ENCODE measurements at regions not wholly inside any gene's neighbourhood (a gene's known extent, or its start where the extent isn't known, plus 50 kb on each side); places are given as distances from the start of the nearest gene placed in this dataset.

DNA sequence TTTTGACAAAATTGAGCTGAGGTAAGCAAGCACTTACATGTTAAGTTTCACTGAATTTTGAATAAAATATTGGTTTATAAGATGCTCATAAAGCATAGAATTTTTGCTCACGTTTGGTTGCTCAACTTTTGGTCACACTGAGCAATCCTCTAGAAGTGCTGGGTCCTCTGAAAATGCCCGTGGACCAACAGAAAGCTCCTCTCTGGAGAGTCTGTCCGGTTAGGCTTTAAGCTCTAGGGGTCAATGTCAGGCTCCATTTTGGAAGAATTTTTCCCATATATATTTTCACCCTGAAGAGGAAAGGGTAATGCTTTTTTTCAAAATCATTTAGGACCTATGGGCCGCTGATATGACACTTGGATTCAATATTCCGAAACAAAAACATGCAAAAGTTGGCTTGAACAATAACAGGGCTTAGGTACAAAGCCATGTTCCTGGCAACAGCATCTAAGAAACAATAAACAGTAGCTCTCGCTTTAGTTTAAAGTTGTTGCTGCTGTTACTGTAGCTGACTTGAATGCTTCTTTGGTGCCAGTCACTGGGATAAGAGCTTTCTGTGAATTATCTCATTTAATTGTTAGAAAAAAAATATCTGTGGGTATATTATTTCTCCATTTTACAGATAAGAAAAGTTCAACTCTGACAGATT is 131.7 kb upstream of the ESRRG start:
- TF ChIP-seq, protein P1, sequence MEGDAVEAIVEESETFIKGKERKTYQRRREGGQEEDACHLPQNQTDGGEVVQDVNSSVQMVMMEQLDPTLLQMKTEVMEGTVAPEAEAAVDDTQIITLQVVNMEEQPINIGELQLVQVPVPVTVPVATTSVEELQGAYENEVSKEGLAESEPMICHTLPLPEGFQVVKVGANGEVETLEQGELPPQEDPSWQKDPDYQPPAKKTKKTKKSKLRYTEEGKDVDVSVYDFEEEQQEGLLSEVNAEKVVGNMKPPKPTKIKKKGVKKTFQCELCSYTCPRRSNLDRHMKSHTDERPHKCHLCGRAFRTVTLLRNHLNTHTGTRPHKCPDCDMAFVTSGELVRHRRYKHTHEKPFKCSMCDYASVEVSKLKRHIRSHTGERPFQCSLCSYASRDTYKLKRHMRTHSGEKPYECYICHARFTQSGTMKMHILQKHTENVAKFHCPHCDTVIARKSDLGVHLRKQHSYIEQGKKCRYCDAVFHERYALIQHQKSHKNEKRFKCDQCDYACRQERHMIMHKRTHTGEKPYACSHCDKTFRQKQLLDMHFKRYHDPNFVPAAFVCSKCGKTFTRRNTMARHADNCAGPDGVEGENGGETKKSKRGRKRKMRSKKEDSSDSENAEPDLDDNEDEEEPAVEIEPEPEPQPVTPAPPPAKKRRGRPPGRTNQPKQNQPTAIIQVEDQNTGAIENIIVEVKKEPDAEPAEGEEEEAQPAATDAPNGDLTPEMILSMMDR (IDR thresholded peaks at IDR 0.05; ENCODE audit: low read depth, low read length, poor library complexity, severe bottlenecking): no peak
- no peak for TF ChIP-seq EZH2phosphoT487 (IDR thresholded peaks at IDR 0.05; ENCODE audit: borderline replicate concordance, low read length)

Measured in DOHH2 (cell line).